Progenitor cell of endocrine pancreas (in vitro differentiated cells): ENCODE measurements at regions not wholly inside any gene's neighbourhood (a gene's known extent, or its start where the extent isn't known, plus 50 kb on each side); places are given as distances from the start of the nearest gene placed in this dataset.

Source experiments
- DNase-seq: peaks from one replicate; pipeline ENCODE4 v3.0.0; 2021; ENCODE audit warnings: low spot score; ENCODE audit not compliant: unreplicated experiment
- H3K27ac Mint-ChIP-seq: 2 replicates; pipeline ENCODE4 v1.8.0; 2021; ENCODE audit warnings: mild to moderate bottlenecking, moderate library complexity, mixed read lengths
- H3K27me3 Mint-ChIP-seq: 2 replicates; pipeline ENCODE4 v1.8.0; 2021; ENCODE audit warnings: mixed read lengths
- H3K36me3 Mint-ChIP-seq: 2 replicates; pipeline ENCODE4 v1.8.0; 2022; ENCODE audit warnings: mixed read lengths; ENCODE audit not compliant: insufficient read depth
- H3K4me1 Mint-ChIP-seq: 2 replicates; pipeline ENCODE4 v1.8.0; 2021; ENCODE audit warnings: low read depth, mixed read lengths
- H3K4me3 Mint-ChIP-seq: 2 replicates; pipeline ENCODE4 v1.8.0; 2021; ENCODE audit warnings: low read depth, mild to moderate bottlenecking, moderate library complexity, mixed read lengths
- H3K9me3 Mint-ChIP-seq: 2 replicates; pipeline ENCODE4 v1.8.0; 2021; ENCODE audit warnings: low read depth, mixed read lengths
- CTCF ChIP-seq: fragments of 200-600 bp; sonication (generic); IDR thresholded peaks from one replicate; pipeline ENCODE4 v1.5.0; 2021; ENCODE audit warnings: antibody characterized with exemption, mild to moderate bottlenecking; ENCODE audit not compliant: unreplicated experiment

- Mint-ChIP-seq H3K27ac (no peak overlapping the region), H3K27me3 (no peaks in the 10 kb centered on the region), H3K36me3 (peaks cover 10% of the 10 kb centered on the region), H3K9me3 (no peaks in the 10 kb centered on the region), H3K4me3 (no peak overlapping the region), H3K4me1 (peaks cover 3% of the 10 kb centered on the region)
- DNase-seq: no peak
- TF ChIP-seq CTCF: no peak
Observed at GRCh38 chr14:71716041-71716772, 216.0 kb upstream of the RGS6 start.

- Mint-ChIP-seq H3K4me3 (no peak overlapping the region), H3K9me3 (no peaks in the 10 kb centered on the region), H3K4me1 (peaks cover 2% of the 10 kb centered on the region), H3K36me3 (peaks cover 23% of the 10 kb centered on the region), H3K27me3 (no peaks in the 10 kb centered on the region), H3K27ac (no peak overlapping the region)
- no peak for DNase-seq
- peak; percentile 64 for TF ChIP-seq CTCF
Observed at GRCh38 chr14:71720978-71721624, 211.1 kb upstream of the RGS6 start.

GRCh38 chr14:71721791-71722190 is 210.4 kb upstream of the RGS6 start:
- Mint-ChIP-seq H3K36me3 (peaks cover 23% of the 10 kb centered on the region), H3K4me1 (peaks cover 1% of the 10 kb centered on the region), H3K4me3 (no peak overlapping the region), H3K27ac (peak overlapping the region; percentile 33), H3K27me3 (no peaks in the 10 kb centered on the region), H3K9me3 (no peaks in the 10 kb centered on the region)
- DNase-seq: no peak
- no peak for TF ChIP-seq CTCF

- DNase-seq: no peak
- Mint-ChIP-seq H3K9me3 (no peaks in the 10 kb centered on the region), H3K27me3 (no peaks in the 10 kb centered on the region), H3K27ac (no peak overlapping the region), H3K36me3 (peaks cover 23% of the 10 kb centered on the region), H3K4me1 (peaks cover 1% of the 10 kb centered on the region), H3K4me3 (no peak overlapping the region)
- no peak for TF ChIP-seq CTCF
Observed at GRCh38 chr14:71722885-71723284, 209.3 kb upstream of the RGS6 start.

GRCh38 chr14:71725922-71726579 is 206.2 kb upstream of the RGS6 start:
- Mint-ChIP-seq H3K27ac (no peak overlapping the region), H3K27me3 (no peaks in the 10 kb centered on the region), H3K4me1 (peaks cover 1% of the 10 kb centered on the region), H3K36me3 (peaks cover 27% of the 10 kb centered on the region), H3K4me3 (no peak overlapping the region), H3K9me3 (no peaks in the 10 kb centered on the region)
- DNase-seq: no peak
- no peak for TF ChIP-seq CTCF
